Prostate gland (tissue), 2 donors: ENCODE measurements at regions not wholly inside any gene's neighbourhood (a gene's known extent, or its start where the extent isn't known, plus 50 kb on each side); places are given as distances from the start of the nearest gene placed in this dataset.

Experiments used
- DNase-seq: peaks from one replicate; pipeline ENCODE4 v3.0.0-alpha.2; 2019; ENCODE audit warnings: low spot score
- H3K27ac ChIP-seq, 2 donors: fragments of 200-600 bp; sonication (generic); 2 replicates each; pipeline ENCODE4 v1.5.1; 2017 to 2019
- H3K27me3 ChIP-seq: fragments of 200-600 bp; sonication (generic); replicated peaks from 2 replicates; pipeline ENCODE4 v1.5.1; 2019; ENCODE audit not compliant: insufficient read depth
- H3K36me3 ChIP-seq, 2 donors: fragments of 200-600 bp; sonication (generic); 1 replicate in 1 of 2; 2 replicates in 1 of 2; pipeline versions ENCODE4 v1.5.1 to v1.8.1; 2017 to 2019
- H3K4me1 ChIP-seq: fragments of 200-600 bp; sonication (generic); replicated peaks from 2 replicates; pipeline ENCODE4 v1.5.1; 2019
- H3K4me3 ChIP-seq, 2 donors: fragments of 200-600 bp; sonication (generic); 2 replicates each; pipeline ENCODE4 v1.5.1; 2017 to 2019
- H3K9me3 ChIP-seq: fragments of 200-600 bp; sonication (generic); 2 replicates; pipeline ENCODE4 v1.5.1; 2017
- POLR2A ChIP-seq: fragments of 450-650 bp; IDR thresholded peaks from one replicate; pipeline ENCODE4 v1.6.1; 2016; ENCODE audit warnings: antibody characterized with exemption, mild to moderate bottlenecking
- POLR2AphosphoS5 ChIP-seq: sonication (generic); formaldehyde crosslinking; IDR thresholded peaks from one replicate; pipeline ENCODE4 v1.6.1; 2017; ENCODE audit warnings: antibody characterized with exemption
- WGBS: methylation state at CpG from one replicate; pipeline ENCODE4 v1.1.5; 2018; 5-methylcytosine and 5-hydroxymethylcytosine counted together
- intact Hi-C: fragments of 100-400 bp; cut with DNase I; formaldehyde crosslinking; loops from one replicate; pipeline ENCODE4 v1.14.2; 2022
- TF ChIP-seq, protein P1 (sequence below), 4 experiments: fragments of 200-600 bp in 2 of 4; fragments of 450-650 bp in 2 of 4; sonication (generic) in 2 of 4; IDR thresholded peaks; 1 replicate in 3 of 4; 2 replicates in 1 of 4; pipeline ENCODE4 v1.5.1; 2016 to 2019; ENCODE audit warnings: antibody characterized with exemption in 4 of 4, mild to moderate bottlenecking in 2 of 4, moderate library complexity in 2 of 4

GRCh38 chr2:238548902-238549462, 122.3 kb downstream of the ASB1 start:
- no peaks in the 10 kb centered on the region for H3K9me3 ChIP-seq
- WGBS: 94% methylated on average over 5 of the region's 5 CpGs
- DNase-seq: no peak
- intact Hi-C loops: no loop called here
- H3K27ac ChIP-seq: no peak overlapping the region
- no peak overlapping the region for H3K4me3 ChIP-seq
- no peaks in the 10 kb centered on the region for H3K27me3 ChIP-seq
- no peak for TF ChIP-seq POLR2A
- TF ChIP-seq POLR2AphosphoS5: no peak
- TF ChIP-seq, protein P1, sequence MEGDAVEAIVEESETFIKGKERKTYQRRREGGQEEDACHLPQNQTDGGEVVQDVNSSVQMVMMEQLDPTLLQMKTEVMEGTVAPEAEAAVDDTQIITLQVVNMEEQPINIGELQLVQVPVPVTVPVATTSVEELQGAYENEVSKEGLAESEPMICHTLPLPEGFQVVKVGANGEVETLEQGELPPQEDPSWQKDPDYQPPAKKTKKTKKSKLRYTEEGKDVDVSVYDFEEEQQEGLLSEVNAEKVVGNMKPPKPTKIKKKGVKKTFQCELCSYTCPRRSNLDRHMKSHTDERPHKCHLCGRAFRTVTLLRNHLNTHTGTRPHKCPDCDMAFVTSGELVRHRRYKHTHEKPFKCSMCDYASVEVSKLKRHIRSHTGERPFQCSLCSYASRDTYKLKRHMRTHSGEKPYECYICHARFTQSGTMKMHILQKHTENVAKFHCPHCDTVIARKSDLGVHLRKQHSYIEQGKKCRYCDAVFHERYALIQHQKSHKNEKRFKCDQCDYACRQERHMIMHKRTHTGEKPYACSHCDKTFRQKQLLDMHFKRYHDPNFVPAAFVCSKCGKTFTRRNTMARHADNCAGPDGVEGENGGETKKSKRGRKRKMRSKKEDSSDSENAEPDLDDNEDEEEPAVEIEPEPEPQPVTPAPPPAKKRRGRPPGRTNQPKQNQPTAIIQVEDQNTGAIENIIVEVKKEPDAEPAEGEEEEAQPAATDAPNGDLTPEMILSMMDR (IDR thresholded peaks at IDR 0.05): no peak
- H3K4me1 ChIP-seq: no peaks in the 10 kb centered on the region
- H3K36me3 ChIP-seq: no peaks in the 10 kb centered on the region

DNA sequence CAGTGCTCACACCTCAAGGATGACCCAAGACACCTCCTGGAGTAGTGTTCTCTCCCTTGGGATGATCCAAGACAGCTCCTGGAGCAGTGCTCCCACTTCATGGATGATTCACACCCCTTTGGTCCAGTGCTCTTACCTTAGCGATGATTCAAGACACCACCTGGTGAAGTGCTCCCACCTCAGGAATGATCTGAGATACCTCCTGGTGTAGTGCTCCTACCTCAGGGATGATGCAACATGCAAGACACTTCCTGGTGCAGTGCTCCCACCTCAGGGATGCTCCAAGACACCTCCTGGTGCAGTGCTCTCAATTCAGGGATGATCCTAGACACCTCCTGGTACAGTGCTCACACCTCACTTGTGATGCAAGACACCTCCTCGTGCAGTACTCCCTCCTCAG, 123.1 kb downstream of the ASB1 start:
- H3K4me1 ChIP-seq: no peaks in the 10 kb centered on the region
- TF ChIP-seq POLR2A: no peak
- TF ChIP-seq POLR2AphosphoS5: no peak
- TF ChIP-seq, protein P1 (IDR thresholded peaks at IDR 0.05): no peak
- no peaks in the 10 kb centered on the region for H3K9me3 ChIP-seq
- 100% methylated on average over 2 of the region's 2 CpGs for WGBS
- H3K27ac ChIP-seq: no peak overlapping the region
- no peak for DNase-seq
- H3K4me3 ChIP-seq: no peak overlapping the region
- H3K27me3 ChIP-seq: no peaks in the 10 kb centered on the region
- intact Hi-C loops: no loop called here
- no peaks in the 10 kb centered on the region for H3K36me3 ChIP-seq

DNA sequence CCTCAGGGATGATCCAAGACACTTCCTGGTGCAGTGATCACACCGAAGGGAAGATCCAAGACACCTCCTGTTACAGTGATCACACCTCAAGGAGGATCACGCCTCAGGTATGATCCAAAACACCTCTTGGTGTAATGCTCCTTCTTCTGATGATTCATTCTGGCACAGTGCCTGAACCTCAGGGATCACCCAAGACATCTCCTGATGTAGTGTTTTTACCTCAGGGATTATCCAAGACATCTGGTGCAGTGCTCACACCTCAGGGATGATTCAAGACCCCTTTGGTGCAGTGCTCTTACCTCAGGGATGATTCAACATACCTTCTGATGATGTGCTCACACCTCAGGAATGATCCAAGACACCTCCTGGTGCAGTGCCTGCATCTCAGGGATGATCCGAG, 124.4 kb downstream of the ASB1 start:
- 95% methylated on average over 3 of the region's 3 CpGs for WGBS

GRCh38 chr2:238552226-238552625, 125.5 kb downstream of the ASB1 start:
- intact Hi-C loops: no loop called here
- no peaks in the 10 kb centered on the region for H3K4me1 ChIP-seq
- no peak for DNase-seq
- WGBS: 91% methylated on average over 5 of the region's 5 CpGs
- H3K4me3 ChIP-seq: no peak overlapping the region
- no peak overlapping the region for H3K27ac ChIP-seq
- no peaks in the 10 kb centered on the region for H3K36me3 ChIP-seq
- no peaks in the 10 kb centered on the region for H3K9me3 ChIP-seq
- TF ChIP-seq POLR2AphosphoS5 (no peak), POLR2A (no peak)
- TF ChIP-seq, protein P1 (IDR thresholded peaks at IDR 0.05): no peak
- no peaks in the 10 kb centered on the region for H3K27me3 ChIP-seq

More for the DNA sequence above, 124.4 kb downstream of the ASB1 start:
- Histone ChIP-seq H3K4me3 (no peak overlapping the region), H3K9me3 (no peaks in the 10 kb centered on the region), H3K4me1 (no peaks in the 10 kb centered on the region), H3K27ac (no peak overlapping the region), H3K36me3 (no peaks in the 10 kb centered on the region), H3K27me3 (no peaks in the 10 kb centered on the region)
- TF ChIP-seq POLR2A (no peak), POLR2AphosphoS5 (no peak)
- TF ChIP-seq, protein P1 (IDR thresholded peaks at IDR 0.05): no peak
- intact Hi-C loops: no loop called here
- no peak for DNase-seq

DNA sequence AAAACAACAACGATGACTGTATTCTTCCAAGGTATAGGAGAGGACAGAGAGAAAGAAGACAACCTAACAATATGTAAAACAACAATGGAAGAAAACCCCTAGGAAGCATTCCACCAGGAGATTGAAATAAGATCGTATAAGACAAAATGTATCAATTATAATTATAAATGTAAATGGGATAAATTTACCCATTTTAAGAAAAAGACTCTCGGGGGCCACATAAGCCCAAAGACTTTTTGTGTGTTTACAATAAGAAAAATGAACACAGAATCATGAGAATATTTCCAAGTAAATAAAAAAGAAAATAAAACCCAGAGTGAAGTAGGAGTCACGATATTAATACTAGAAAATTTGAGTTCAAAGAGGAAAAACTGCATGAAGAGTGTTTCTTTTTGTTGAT, 126.4 kb downstream of the ASB1 start:
- no peak overlapping the region for H3K4me3 ChIP-seq
- H3K4me1 ChIP-seq: no peaks in the 10 kb centered on the region
- intact Hi-C loops: no loop called here
- H3K36me3 ChIP-seq: no peaks in the 10 kb centered on the region
- H3K27ac ChIP-seq: no peak overlapping the region
- no peaks in the 10 kb centered on the region for H3K9me3 ChIP-seq
- TF ChIP-seq, protein P1 (IDR thresholded peaks at IDR 0.05): no peak
- TF ChIP-seq POLR2AphosphoS5: no peak
- TF ChIP-seq POLR2A: no peak
- H3K27me3 ChIP-seq: no peaks in the 10 kb centered on the region
- WGBS: 93% methylated on average over 4 of the region's 4 CpGs
- DNase-seq: no peak
